OCI-LY7 (cell line): ENCODE measurements at regions not wholly inside any gene's neighbourhood (a gene's known extent, or its start where the extent isn't known, plus 50 kb on each side); places are given as distances from the start of the nearest gene placed in this dataset.

Experiments
- CTCF ChIP-seq: fragments of 200-600 bp; sonication (generic); conservative IDR thresholded peaks from 2 replicates; pipeline ENCODE4 v1.5.1; 2014; ENCODE audit warnings: mild to moderate bottlenecking, antibody characterized with exemption, low read length, moderate library complexity, mixed read lengths
- EZH2phosphoT487 ChIP-seq: fragments of 200-600 bp; sonication (generic); IDR thresholded peaks from 2 replicates; pipeline ENCODE4 v1.6.1; 2018; ENCODE audit warnings: low read depth, borderline replicate concordance, mild to moderate bottlenecking, mixed run types, antibody characterized with exemption, low read length, moderate library complexity, mixed read lengths

GRCh38 chr15:92277776-92278175 is 115.9 kb upstream of the ST8SIA2 start:
- TF ChIP-seq CTCF (peak; percentile 56), EZH2phosphoT487 (no peak)
